Keratinocyte (primary cell): ENCODE measurements at regions not wholly inside any gene's neighbourhood (a gene's known extent, or its start where the extent isn't known, plus 50 kb on each side); places are given as distances from the start of the nearest gene placed in this dataset.
"Not testable (repeated sequence)": the region's sequence is repeated elsewhere in the genome, so short reads cannot be mapped to it uniquely, and the experiment has no call there.

ENCODE experiments used
- DNase-seq: peaks from one replicate; pipeline ENCODE4 v3.0.0-alpha.2; 2011; ENCODE audit warnings: low read depth, missing footprints, low spot score
- FAIRE-seq: peaks from 2 replicates; lab custom pipeline; 2011; peaks lifted over from hg19 to GRCh38; lab: Jason Lieb, UNC
- H2AFZ ChIP-seq: 2 replicates; pipeline ENCODE4 v1.6.0; 2012; ENCODE audit warnings: low read length, control low read depth, inconsistent platforms; ENCODE audit not compliant: control insufficient read depth
- H3K27ac ChIP-seq: 2 replicates; pipeline ENCODE4 v1.5.1; 2011; ENCODE audit warnings: low read length; ENCODE audit not compliant: control insufficient read depth, insufficient read depth
- H3K27me3 ChIP-seq: 3 replicates; pipeline ENCODE4 v1.6.0; 2011; ENCODE audit warnings: low read length; ENCODE audit not compliant: control insufficient read depth, insufficient read depth; ENCODE audit errors: extremely low read depth
- H3K36me3 ChIP-seq, 2 experiments: 2 replicates in 1 of 2; 3 replicates in 1 of 2; pipeline ENCODE4 v1.5.1; 2011; ENCODE audit warnings: low read length in 2 of 2, mild to moderate bottlenecking in 1 of 2; ENCODE audit not compliant: control insufficient read depth in 2 of 2, insufficient read depth in 2 of 2; ENCODE audit errors: extremely low read depth in 1 of 2
- H3K4me1 ChIP-seq: 3 replicates; pipeline ENCODE4 v1.5.1; 2011; ENCODE audit warnings: low read length; ENCODE audit not compliant: control insufficient read depth, insufficient read depth; ENCODE audit errors: extremely low read depth
- H3K4me2 ChIP-seq: 3 replicates; pipeline ENCODE4 v1.6.0; 2011; ENCODE audit warnings: low read depth, low read length; ENCODE audit not compliant: control insufficient read depth, insufficient read depth; ENCODE audit errors: extremely low read depth
- H3K4me3 ChIP-seq, 3 experiments: fragments of 200-600 bp in 1 of 3; sonication (generic) in 1 of 3; 2 replicates in 2 of 3; 3 replicates in 1 of 3; pipeline ENCODE4 v1.5.1; 2011 to 2016; ENCODE audit warnings: low read length in 3 of 3, mild to moderate bottlenecking in 3 of 3, control low read depth in 2 of 3, inconsistent platforms in 1 of 3, low read depth in 1 of 3, mixed read lengths in 1 of 3, mixed run types in 1 of 3, moderate library complexity in 1 of 3; ENCODE audit not compliant: control insufficient read depth in 2 of 3, insufficient read depth in 2 of 3; ENCODE audit errors: extremely low read depth in 1 of 3
- H3K79me2 ChIP-seq: 2 replicates; pipeline ENCODE4 v1.6.0; 2012; ENCODE audit warnings: low read length; ENCODE audit not compliant: control insufficient read depth, insufficient read depth
- H3K9ac ChIP-seq: 3 replicates; pipeline ENCODE4 v1.6.0; 2011; ENCODE audit warnings: low read length; ENCODE audit not compliant: control insufficient read depth, insufficient read depth; ENCODE audit errors: extremely low read depth
- H3K9me1 ChIP-seq: 3 replicates; pipeline ENCODE4 v1.6.0; 2011; ENCODE audit warnings: low read length; ENCODE audit not compliant: control insufficient read depth, insufficient read depth; ENCODE audit errors: extremely low read depth
- H3K9me3 ChIP-seq: 2 replicates; pipeline ENCODE4 v1.5.1; 2012; ENCODE audit warnings: low read depth, low read length; ENCODE audit not compliant: control insufficient read depth
- H4K20me1 ChIP-seq: 3 replicates; pipeline ENCODE4 v1.6.0; 2011; ENCODE audit warnings: low read length; ENCODE audit not compliant: control insufficient read depth, insufficient read depth; ENCODE audit errors: extremely low read depth
- EZH2 ChIP-seq: IDR thresholded peaks from one replicate; pipeline ENCODE4 v1.6.1; 2012; ENCODE audit warnings: inconsistent platforms, mild to moderate bottlenecking, low read length, moderate library complexity
- dilution Hi-C: fragments of 300-500 bp; cut with MboI; formaldehyde crosslinking; loops from one replicate; pipeline ENCODE4 v1.7.0; 2020; ENCODE audit warnings: low sequenced_read_pairs; ENCODE audit not compliant: extremely low pct_ligation_motif_present
- TF ChIP-seq, protein P1 (sequence below), 3 experiments: IDR thresholded peaks in 1 of 3; conservative IDR thresholded peaks in 1 of 3; optimal IDR thresholded peaks in 1 of 3; 2 replicates in 2 of 3; 3 replicates in 1 of 3; pipeline versions ENCODE3 to v1.5.1; 2011; ENCODE audit warnings: low read length in 3 of 3, mild to moderate bottlenecking in 3 of 3, moderate library complexity in 2 of 3, control low read depth in 1 of 3, inconsistent platforms in 1 of 3; ENCODE audit not compliant: insufficient read depth in 2 of 3; ENCODE audit errors: extremely low read depth in 1 of 3

DNA sequence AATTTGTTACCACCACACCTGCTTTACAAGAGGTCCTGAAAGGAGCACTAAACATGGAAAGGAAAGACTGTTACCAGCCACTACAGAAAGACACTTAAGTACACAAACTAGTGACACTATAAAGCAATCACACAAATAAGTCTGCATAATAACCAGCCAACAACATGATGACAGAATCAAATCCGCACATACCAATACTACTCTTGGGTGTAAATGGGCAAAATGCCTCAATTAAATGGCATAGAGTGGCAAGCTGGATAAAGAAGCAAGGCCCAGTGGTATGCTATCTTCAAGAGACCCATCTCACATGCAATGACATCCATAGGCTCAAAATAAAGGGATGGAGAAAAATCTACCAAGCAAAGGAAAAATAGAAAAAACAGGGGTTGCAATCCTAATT, 106.8 kb upstream of the PRR23C start:
- no peaks in the 10 kb centered on the region for H3K4me1 ChIP-seq
- no peaks in the 10 kb centered on the region for H3K36me3 ChIP-seq
- no peaks in the 10 kb centered on the region for H3K9me1 ChIP-seq
- TF ChIP-seq EZH2: no peak
- TF ChIP-seq, protein P1, sequence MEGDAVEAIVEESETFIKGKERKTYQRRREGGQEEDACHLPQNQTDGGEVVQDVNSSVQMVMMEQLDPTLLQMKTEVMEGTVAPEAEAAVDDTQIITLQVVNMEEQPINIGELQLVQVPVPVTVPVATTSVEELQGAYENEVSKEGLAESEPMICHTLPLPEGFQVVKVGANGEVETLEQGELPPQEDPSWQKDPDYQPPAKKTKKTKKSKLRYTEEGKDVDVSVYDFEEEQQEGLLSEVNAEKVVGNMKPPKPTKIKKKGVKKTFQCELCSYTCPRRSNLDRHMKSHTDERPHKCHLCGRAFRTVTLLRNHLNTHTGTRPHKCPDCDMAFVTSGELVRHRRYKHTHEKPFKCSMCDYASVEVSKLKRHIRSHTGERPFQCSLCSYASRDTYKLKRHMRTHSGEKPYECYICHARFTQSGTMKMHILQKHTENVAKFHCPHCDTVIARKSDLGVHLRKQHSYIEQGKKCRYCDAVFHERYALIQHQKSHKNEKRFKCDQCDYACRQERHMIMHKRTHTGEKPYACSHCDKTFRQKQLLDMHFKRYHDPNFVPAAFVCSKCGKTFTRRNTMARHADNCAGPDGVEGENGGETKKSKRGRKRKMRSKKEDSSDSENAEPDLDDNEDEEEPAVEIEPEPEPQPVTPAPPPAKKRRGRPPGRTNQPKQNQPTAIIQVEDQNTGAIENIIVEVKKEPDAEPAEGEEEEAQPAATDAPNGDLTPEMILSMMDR (optimal IDR thresholded peaks at IDR 0.05 in 1 of 3, IDR thresholded peaks at IDR 0.05 in 1 of 3, conservative IDR thresholded peaks at IDR 0.05 in 1 of 3; ENCODE audit: extremely low read depth in 1 of 3, insufficient read depth in 2 of 3, low read length in 3 of 3): no peak
- H3K4me3 ChIP-seq: no peak overlapping the region
- H4K20me1 ChIP-seq: no peaks in the 10 kb centered on the region
- H3K79me2 ChIP-seq: no peaks in the 10 kb centered on the region
- no peak for DNase-seq
- no peaks in the 10 kb centered on the region for H3K27me3 ChIP-seq
- H3K27ac ChIP-seq: no peak overlapping the region
- no peak overlapping the region for H3K4me2 ChIP-seq
- H3K9ac ChIP-seq: no peak overlapping the region
- H3K9me3 ChIP-seq: no peaks in the 10 kb centered on the region
- H2AFZ ChIP-seq: no peak overlapping the region
- dilution Hi-C loops: no loop called here
- no peak for FAIRE-seq

DNA sequence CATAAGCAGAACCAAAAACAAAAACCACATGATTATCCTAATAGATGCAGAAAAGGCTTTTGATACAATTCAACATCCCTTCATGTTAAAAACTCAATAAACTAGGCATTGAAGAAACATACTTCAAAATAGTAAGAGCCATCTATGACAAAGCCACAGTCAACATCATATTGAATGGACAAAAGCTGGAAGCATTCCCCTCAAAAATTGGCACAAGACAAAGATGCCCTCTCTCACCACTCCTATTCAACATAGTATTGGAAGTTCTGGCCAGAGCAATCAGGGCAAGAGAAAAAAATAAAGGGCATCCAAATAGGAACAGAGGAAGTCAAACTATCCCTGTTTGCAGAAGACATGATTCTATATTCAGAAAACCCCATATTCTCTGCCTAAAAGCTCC, 108.7 kb upstream of the PRR23C start:
- H3K9me3 ChIP-seq, H3K27me3 ChIP-seq, H3K4me1 ChIP-seq, H3K9me1 ChIP-seq, H4K20me1 ChIP-seq, dilution Hi-C loops, DNase-seq, H3K4me3 ChIP-seq, H3K4me2 ChIP-seq, H3K79me2 ChIP-seq, H3K27ac ChIP-seq, H3K9ac ChIP-seq, H2AFZ ChIP-seq, H3K36me3 ChIP-seq, FAIRE-seq: not testable (repeated sequence)

DNA sequence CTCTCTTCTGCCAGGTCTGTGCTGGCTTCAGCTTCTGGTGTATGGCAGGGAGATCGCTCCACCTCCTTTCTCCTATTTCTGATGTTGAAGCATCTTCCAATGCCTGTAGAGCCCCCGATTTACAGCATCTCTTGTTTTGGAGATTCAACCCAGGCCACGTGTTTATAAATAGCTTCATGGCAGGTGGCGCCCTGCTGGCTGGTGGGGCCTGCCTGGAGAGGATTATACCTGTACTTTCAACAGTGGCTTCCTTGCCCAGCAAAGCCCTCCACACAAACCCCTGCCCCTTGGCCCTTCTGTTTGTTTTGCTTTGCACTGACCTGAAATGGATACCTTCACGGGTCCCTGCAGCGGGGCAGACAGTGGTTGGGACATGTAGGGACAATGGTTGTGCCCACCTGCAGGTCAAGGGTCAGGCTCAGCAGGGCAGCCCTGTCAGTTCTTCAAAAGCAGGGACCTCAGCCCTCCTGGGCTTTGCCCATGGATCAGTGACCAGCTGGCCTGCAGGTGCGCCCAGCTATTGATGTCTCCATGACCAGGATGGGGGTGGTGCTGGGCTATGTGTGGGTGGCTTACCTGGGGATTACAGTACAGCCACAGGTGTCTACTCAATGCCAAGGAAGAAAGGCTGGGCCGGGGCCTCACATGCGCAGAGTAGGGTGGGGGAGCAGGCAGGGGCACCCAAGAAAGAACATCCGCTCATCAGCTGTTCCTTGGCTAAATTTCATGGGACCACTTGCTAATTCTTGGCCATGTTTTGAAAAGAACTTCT, 112.7 kb upstream of the PRR23C start:
- dilution Hi-C loops: no loop called here
- H3K4me3 ChIP-seq: no peak overlapping the region

More for the DNA sequence above, 112.7 kb upstream of the PRR23C start:
- Histone ChIP-seq H3K4me1 (no peaks in the 10 kb centered on the region), H3K79me2 (no peaks in the 10 kb centered on the region), H3K27me3 (no peaks in the 10 kb centered on the region), H3K9ac (no peak overlapping the region), H4K20me1 (no peaks in the 10 kb centered on the region), H2AFZ (no peak overlapping the region), H3K36me3 (no peaks in the 10 kb centered on the region), H3K4me2 (no peak overlapping the region), H3K27ac (no peak overlapping the region), H3K9me3 (no peaks in the 10 kb centered on the region), H3K9me1 (no peaks in the 10 kb centered on the region)
- FAIRE-seq (no peak), DNase-seq (no peak)
- TF ChIP-seq, protein P1 (optimal IDR thresholded peaks at IDR 0.05 in 1 of 3, IDR thresholded peaks at IDR 0.05 in 1 of 3, conservative IDR thresholded peaks at IDR 0.05 in 1 of 3; ENCODE audit: extremely low read depth in 1 of 3, insufficient read depth in 2 of 3, low read length in 3 of 3): no peak
- no peak for TF ChIP-seq EZH2
